Fibroblast of upper back skin (primary cell): ENCODE measurements at regions not wholly inside any gene's neighbourhood (a gene's known extent, or its start where the extent isn't known, plus 50 kb on each side); places are given as distances from the start of the nearest gene placed in this dataset.

Source experiments
- DNase-seq: peaks from one replicate; pipeline ENCODE4 v3.0.0-alpha.2; 2013

GRCh38 chr22:27212617-27213177 lies 555.3 kb downstream of the MIAT start:
- DNase-seq: peak; percentile 100

- peak; percentile 88 for DNase-seq
Observed at GRCh38 chr22:27213294-27213693, 555.9 kb downstream of the MIAT start.

GRCh38 chr22:27213766-27214581 lies 556.6 kb downstream of the MIAT start:
- peak; percentile 93 for DNase-seq

GRCh38 chr22:27214691-27215090 lies 557.3 kb downstream of the MIAT start:
- no peak for DNase-seq

GRCh38 chr22:27215871-27216270 lies 558.5 kb downstream of the MIAT start:
- peak; percentile 65 for DNase-seq

- no peak for DNase-seq
Observed at GRCh38 chr22:27216444-27216843, 559.1 kb downstream of the MIAT start.

GRCh38 chr22:27217154-27217553 lies 559.8 kb downstream of the MIAT start:
- DNase-seq: no peak

- DNase-seq: no peak
Observed at GRCh38 chr22:27218012-27218920, 560.9 kb downstream of the MIAT start.

GRCh38 chr22:27219036-27219435 lies 561.6 kb downstream of the MIAT start:
- DNase-seq: no peak

GRCh38 chr22:27220339-27220738 lies 563.0 kb downstream of the MIAT start:
- peak; percentile 97 for DNase-seq

GRCh38 chr22:27222178-27222577 lies 564.8 kb downstream of the MIAT start:
- DNase-seq: no peak

- DNase-seq: peak; percentile 99
Observed at GRCh38 chr22:27223317-27224177, 566.2 kb downstream of the MIAT start.

GRCh38 chr22:27224485-27225374 lies 567.3 kb downstream of the MIAT start:
- DNase-seq: peak; percentile 99

GRCh38 chr22:27226666-27227065 lies 569.3 kb downstream of the MIAT start:
- peak; percentile 78 for DNase-seq

- DNase-seq: no peak
Observed at GRCh38 chr22:27228771-27229170, 571.4 kb downstream of the MIAT start.

GRCh38 chr22:27230189-27230588 lies 571.4 kb downstream of the MN1 start:
- DNase-seq: no peak

- no peak for DNase-seq
Observed at GRCh38 chr22:27231266-27231665, 570.3 kb downstream of the MN1 start.

- no peak for DNase-seq
Observed at GRCh38 chr22:27232077-27232476, 569.5 kb downstream of the MN1 start.

GRCh38 chr22:27237080-27237741 lies 564.3 kb downstream of the MN1 start:
- DNase-seq: no peak

- DNase-seq: peak; percentile 100
Observed at GRCh38 chr22:27238935-27239510, 562.5 kb downstream of the MN1 start.
